SHP77 treated with DMSO at 0.1 percent for 48 hours (cell line): ENCODE measurements at regions not wholly inside any gene's neighbourhood (a gene's known extent, or its start where the extent isn't known, plus 50 kb on each side); places are given as distances from the start of the nearest gene placed in this dataset.
"Not testable (repeated sequence)": the region's sequence is repeated elsewhere in the genome, so short reads cannot be mapped to it uniquely, and the experiment has no call there.

Source experiments
- DNase-seq: peaks from one replicate; lab custom pipeline; 2025; lab: John Stamatoyannopoulos, UW

GRCh38 chr12:31216479-31216878 lies 109.5 kb downstream of the SINHCAF start:
- no peak for DNase-seq

DNA sequence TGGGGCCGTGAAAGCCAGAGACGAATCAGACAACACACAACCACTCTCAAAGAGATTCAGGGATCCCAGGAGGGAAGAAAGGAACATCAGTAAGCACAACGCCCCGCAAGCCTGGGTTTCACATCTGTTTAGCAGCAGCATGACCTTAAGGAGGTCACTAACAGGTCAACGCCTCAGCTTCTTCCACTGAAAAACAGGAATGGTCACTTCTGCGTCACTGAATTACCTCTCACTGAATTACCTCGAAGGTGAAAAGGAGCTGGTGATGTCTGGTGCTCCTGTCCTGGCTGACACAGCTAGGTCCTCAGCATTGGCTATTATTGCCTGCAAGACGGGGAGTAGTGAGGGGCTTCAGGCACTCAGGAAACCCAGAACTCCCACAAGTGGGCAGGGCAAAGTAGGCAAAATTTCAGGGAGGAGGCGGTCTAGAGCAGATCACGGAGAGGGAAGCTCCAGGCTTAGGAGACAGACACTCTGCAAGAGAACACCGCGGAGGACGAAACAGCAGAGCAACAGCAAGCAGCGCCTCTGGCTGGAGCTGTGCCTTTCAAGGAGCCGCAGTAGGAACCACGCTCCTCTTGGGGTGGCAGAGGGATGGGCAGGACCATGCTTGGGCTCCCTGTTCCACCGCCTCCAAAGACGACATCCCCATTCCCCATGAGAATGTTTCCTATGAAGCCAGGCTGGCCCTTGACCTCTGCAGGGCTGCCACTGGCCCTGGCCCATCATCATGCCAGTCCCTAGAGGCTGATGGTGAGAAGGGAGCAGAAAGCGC lies 108.4 kb downstream of the SINHCAF start:
- no peak for DNase-seq

GRCh38 chr12:31218203-31219025 lies 107.5 kb downstream of the SINHCAF start:
- no peak for DNase-seq

DNA sequence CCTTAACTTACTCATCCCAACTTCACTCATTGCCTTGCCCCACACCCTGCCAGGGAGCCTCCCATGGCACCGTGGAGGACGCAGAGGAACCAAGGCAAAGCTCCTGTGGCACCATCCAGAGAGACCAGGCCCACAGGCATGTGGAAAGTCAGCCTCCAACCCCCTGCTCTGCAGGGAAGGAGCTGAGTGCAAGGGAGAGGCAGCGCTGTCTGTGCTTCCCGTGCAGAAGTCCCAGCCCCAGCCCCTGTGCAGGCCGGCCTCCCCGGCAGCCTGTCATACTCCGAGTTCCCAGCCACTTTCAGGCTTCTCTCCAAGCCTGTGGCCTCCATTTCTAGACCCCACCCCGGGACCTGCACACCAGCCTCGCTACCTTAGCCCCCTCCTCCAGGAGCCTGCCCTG lies 106.4 kb downstream of the SINHCAF start:
- DNase-seq, result no peak

GRCh38 chr12:31220061-31220460 lies 105.9 kb downstream of the SINHCAF start:
- DNase-seq, result no peak

DNA sequence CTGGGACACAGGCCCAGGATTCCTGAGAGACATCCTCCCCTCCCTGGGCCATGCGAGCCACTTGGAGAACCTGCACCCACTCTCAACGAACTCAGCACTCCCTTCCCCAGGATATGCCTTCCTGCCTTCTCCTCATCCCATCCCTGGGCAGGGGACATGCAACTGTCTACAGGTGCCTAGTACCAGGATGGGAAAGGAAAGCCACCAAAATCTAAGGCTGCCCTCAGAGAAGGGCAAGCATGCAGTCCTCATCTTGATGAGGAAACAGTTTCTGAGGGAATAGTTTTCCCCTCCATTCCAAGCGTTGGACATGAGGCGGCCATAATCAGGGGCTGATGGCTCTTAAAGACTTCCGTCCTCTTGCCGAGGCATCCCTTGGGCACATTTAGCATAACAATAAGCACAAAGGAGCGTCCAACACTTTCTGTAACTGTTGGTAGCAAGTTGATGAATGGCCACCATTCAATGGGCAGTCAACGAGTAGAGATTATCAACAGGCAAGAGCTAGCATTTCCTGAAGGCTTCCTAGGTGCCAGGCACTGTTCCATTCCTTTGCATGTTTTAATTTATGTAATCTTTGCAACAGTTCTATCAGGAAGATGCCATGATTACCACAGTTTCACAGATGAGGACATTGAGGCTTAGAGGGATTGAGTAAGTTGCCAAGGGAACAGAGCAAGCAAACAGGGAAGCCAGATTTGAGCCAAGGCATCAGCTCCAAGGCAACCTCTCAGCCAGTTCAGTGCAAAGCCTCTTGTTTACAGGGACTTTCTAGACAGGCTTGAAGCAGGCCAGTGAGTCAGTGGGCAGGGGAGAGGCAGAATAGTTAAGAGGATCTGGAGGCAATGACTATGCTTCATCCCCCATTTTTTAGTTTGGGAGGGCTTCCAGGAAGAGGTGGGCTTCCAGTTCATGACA lies 105.1 kb downstream of the SINHCAF start:
- DNase-seq, result no peak

GRCh38 chr12:31221551-31221945 lies 104.4 kb downstream of the SINHCAF start:
- no peak for DNase-seq

DNA sequence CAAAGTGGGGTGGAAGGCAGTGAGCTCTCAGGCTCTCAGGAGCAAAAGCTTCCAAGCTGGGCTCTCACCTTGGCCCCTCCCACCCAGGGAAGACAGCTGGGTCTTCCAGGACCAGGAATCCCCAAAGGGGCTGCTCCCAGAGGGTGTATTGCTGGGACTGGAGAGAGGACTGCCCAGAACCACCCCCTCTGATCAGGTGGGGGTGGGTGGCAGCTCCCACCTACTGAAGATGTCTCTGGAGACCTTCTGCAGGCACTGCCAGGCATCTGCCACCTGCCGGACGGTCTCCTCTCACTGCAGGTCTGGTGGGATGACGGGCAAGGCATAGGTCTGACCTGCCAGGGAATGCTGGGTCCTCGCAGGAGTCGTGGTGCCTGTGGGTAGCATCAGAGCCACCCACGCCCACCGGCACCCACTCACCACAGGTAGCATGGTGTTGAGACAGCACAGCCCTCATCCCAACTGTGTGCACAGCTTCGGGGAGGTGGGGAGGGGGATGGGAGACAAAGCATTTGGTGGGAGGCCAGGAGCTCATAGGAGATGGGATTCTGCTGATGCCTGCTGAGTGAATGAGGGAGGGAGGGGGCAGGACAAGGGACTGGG lies 103.2 kb downstream of the SINHCAF start:
- DNase-seq, result no peak

DNA sequence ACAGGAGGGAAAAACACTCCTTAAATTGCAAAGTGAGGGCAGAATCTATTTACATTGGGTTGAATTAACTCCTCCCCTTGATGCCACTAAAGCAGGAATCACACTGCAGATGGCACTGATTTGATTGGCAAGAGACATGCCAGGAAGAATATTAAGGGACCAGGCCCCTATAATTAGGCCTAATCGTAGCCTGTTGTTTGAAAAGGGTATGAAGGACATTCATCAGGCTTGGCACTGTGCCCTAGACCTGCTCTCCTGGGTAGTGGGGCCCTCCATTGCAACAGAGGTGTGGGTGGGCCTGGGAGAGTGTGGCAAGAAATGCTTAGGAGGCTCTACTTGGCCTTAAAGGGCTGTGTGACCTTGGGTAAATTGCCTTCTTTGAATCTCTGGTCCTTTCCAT lies 102.3 kb downstream of the SINHCAF start:
- not testable (repeated sequence) for DNase-seq

- DNase-seq, result no peak
These were observed 101.0 kb downstream of the SINHCAF start for GRCh38 chr12:31224768-31225448.

GRCh38 chr12:31225656-31226535 lies 100.1 kb downstream of the SINHCAF start:
- no peak for DNase-seq

DNA sequence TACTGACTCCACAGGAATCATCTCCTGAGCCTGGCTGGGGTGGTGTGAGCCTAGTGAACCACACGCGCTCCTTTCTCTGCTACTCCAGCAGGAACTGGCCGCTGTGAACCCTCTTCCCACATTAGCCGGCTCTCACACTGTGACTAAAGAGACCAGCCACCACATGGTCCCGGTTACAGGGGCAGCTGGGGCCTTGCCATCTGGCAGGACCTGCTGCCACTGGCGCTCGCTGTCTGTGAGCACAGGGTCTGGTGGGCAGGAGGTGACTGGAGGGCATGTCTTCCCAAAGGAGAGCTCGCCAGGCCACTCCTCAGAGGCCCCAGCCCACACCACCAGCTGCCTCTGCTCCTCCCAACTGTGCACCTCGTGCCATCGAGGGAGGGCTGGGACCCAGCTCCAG lies 99.3 kb downstream of the SINHCAF start:
- peak; percentile 84 for DNase-seq

- no peak for DNase-seq
These were observed 98.5 kb downstream of the SINHCAF start for GRCh38 chr12:31227401-31227981.

- DNase-seq, result no peak
These were observed 96.8 kb downstream of the SINHCAF start for GRCh38 chr12:31228811-31229792.

GRCh38 chr12:31230004-31230403 lies 95.9 kb downstream of the SINHCAF start:
- no peak for DNase-seq
